MM.1S (cell line): ENCODE measurements at regions not wholly inside any gene's neighbourhood (a gene's known extent, or its start where the extent isn't known, plus 50 kb on each side); places are given as distances from the start of the nearest gene placed in this dataset.

Source experiments
- CTCF ChIP-seq: fragments of 300-600 bp; sonication (generic); IDR thresholded peaks from 2 replicates; pipeline ENCODE4 v1.5.1; 2016; ENCODE audit warnings: antibody characterized with exemption, low read length, mixed read lengths
- EZH2 ChIP-seq: fragments of 300-600 bp; sonication (generic); optimal IDR thresholded peaks from 2 replicates; pipeline ENCODE3; 2017; ENCODE audit warnings: low read depth, mild to moderate bottlenecking, antibody characterized with exemption, low read length, mixed read lengths
- EZH2phosphoT487 ChIP-seq: fragments of 300-600 bp; sonication (generic); IDR thresholded peaks from 2 replicates; pipeline ENCODE4 v1.6.1; 2018; ENCODE audit warnings: antibody characterized with exemption, low read length

- no peak for TF ChIP-seq CTCF
- TF ChIP-seq EZH2 = no peak
- no peak for TF ChIP-seq EZH2phosphoT487
These were observed 226.9 kb upstream of the NRIP1 start for GRCh38 chr21:15291621-15292266.
